PC-9 (cell line): ENCODE measurements at regions not wholly inside any gene's neighbourhood (a gene's known extent, or its start where the extent isn't known, plus 50 kb on each side); places are given as distances from the start of the nearest gene placed in this dataset.

Experiments
- EZH2 ChIP-seq: fragments of 200-600 bp; sonication (generic); IDR thresholded peaks from 2 replicates; pipeline ENCODE4 v1.8.0; 2017; ENCODE audit warnings: antibody characterized with exemption, low read depth
- TF ChIP-seq, protein P1 (sequence below): fragments of 200-600 bp; sonication (generic); conservative IDR thresholded peaks from 2 replicates; pipeline ENCODE4 v1.6.1; 2017; ENCODE audit warnings: mixed run types, antibody characterized with exemption, mild to moderate bottlenecking, moderate library complexity

DNA sequence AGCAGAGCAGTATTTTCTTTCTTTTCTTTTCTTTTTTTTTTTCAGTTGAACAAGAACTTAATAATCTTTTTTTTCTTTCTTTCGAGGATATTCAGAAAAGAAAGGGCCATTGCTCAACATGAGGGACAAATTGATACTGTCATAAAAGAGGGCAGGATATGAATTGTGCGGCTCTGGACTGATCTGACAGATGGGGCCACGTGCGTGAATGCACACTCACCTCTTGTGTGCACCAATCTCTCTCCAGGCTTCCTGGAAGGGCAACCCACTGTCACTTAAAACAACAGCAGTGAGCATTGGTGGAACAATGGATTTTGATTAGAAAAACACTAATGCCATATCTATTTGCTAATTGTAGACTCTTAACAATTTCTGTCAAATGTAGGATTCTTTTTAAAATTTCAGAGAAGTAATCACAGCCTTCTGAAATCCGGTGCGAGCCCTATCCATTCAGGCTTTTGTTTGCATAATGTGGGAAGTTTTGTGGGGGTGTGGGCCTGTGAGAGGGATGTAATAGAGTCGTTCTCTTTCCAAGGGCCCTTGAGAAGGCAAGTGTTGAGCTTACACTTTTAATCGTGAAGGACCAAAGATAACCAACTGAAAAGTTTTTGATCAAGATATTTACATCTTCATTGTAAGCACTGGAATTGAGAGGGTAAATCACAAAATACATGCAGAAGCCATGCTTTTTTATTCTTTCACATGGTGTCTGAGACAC lies 298.8 kb downstream of the SP3 start:
- TF ChIP-seq, protein P1, sequence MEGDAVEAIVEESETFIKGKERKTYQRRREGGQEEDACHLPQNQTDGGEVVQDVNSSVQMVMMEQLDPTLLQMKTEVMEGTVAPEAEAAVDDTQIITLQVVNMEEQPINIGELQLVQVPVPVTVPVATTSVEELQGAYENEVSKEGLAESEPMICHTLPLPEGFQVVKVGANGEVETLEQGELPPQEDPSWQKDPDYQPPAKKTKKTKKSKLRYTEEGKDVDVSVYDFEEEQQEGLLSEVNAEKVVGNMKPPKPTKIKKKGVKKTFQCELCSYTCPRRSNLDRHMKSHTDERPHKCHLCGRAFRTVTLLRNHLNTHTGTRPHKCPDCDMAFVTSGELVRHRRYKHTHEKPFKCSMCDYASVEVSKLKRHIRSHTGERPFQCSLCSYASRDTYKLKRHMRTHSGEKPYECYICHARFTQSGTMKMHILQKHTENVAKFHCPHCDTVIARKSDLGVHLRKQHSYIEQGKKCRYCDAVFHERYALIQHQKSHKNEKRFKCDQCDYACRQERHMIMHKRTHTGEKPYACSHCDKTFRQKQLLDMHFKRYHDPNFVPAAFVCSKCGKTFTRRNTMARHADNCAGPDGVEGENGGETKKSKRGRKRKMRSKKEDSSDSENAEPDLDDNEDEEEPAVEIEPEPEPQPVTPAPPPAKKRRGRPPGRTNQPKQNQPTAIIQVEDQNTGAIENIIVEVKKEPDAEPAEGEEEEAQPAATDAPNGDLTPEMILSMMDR, result no peak
- TF ChIP-seq EZH2, result no peak
